ENCODE measurements at regions not wholly inside any gene's neighbourhood (a gene's known extent, or its start where the extent isn't known, plus 50 kb on each side); places are given as distances from the start of the nearest gene placed in this dataset.
"Not testable (repeated sequence)": the region's sequence is repeated elsewhere in the genome, so short reads cannot be mapped to it uniquely, and the experiment has no call there.

DNA sequence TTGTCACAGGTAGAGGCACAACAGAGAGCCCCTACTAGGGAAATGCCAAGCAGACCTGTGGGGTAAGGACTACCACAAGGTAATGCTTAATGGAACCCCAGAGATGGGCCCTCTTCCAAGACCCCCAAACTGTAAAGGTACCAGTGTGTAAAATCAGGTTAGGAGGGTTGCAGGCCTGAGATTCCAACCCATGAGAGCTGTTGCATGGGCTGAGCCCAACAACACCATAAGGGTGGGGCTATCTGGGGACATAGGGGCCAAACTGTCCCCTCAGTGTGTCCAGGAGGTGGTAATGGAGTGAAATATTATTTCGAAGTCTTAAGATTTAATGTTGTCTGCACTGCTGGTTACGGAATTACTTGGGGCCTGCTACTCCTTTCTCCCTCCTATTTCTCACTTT is 620.2 kb downstream of the ETNK1 start:
- intact Hi-C loops (cut with micrococcal nuclease; ENCODE audit: unreplicated experiment) = no loop called here

GRCh38 chr12:23253191-23253590 is 628.2 kb downstream of the ETNK1 start:
- no peak for DNase-seq
- CTCF ChIA-PET = no interaction called here
- BruUV-seq (replicated peaks) = no TSS peak
- Mint-ChIP-seq H3K27ac (ENCODE audit: unreplicated experiment) (no peak overlapping the region), H3K9me3 (ENCODE audit: low read depth, unreplicated experiment) (peaks cover 9% of the 10 kb centered on the region), H3K4me1 (ENCODE audit: low read depth, unreplicated experiment) (no peaks in the 10 kb centered on the region), H3K36me3 (ENCODE audit: insufficient read depth, unreplicated experiment) (no peaks in the 10 kb centered on the region), H3K4me3 (ENCODE audit: low read depth, unreplicated experiment) (no peak overlapping the region), H3K27me3 (ENCODE audit: unreplicated experiment) (no peaks in the 10 kb centered on the region)
- TF ChIP-seq, protein P1, sequence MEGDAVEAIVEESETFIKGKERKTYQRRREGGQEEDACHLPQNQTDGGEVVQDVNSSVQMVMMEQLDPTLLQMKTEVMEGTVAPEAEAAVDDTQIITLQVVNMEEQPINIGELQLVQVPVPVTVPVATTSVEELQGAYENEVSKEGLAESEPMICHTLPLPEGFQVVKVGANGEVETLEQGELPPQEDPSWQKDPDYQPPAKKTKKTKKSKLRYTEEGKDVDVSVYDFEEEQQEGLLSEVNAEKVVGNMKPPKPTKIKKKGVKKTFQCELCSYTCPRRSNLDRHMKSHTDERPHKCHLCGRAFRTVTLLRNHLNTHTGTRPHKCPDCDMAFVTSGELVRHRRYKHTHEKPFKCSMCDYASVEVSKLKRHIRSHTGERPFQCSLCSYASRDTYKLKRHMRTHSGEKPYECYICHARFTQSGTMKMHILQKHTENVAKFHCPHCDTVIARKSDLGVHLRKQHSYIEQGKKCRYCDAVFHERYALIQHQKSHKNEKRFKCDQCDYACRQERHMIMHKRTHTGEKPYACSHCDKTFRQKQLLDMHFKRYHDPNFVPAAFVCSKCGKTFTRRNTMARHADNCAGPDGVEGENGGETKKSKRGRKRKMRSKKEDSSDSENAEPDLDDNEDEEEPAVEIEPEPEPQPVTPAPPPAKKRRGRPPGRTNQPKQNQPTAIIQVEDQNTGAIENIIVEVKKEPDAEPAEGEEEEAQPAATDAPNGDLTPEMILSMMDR (IDR thresholded peaks at IDR 0.05; ENCODE audit: unreplicated experiment) = no peak
- intact Hi-C loops (cut with micrococcal nuclease; ENCODE audit: unreplicated experiment) = no loop called here

More for the DNA sequence above, 620.2 kb downstream of the ETNK1 start:
- H3K27me3 Mint-ChIP-seq (ENCODE audit: unreplicated experiment) = no peaks in the 10 kb centered on the region
- CTCF ChIA-PET = no interaction called here
- no peaks in the 10 kb centered on the region for H3K4me1 Mint-ChIP-seq (ENCODE audit: low read depth, unreplicated experiment)
- H3K36me3 Mint-ChIP-seq (ENCODE audit: insufficient read depth, unreplicated experiment) = no peaks in the 10 kb centered on the region
- H3K9me3 Mint-ChIP-seq (ENCODE audit: low read depth, unreplicated experiment) = peaks cover 2% of the 10 kb centered on the region
- H3K27ac Mint-ChIP-seq (ENCODE audit: unreplicated experiment) = no peak overlapping the region
- TF ChIP-seq, protein P1 (IDR thresholded peaks at IDR 0.05; ENCODE audit: unreplicated experiment) = no peak
- BruUV-seq (replicated peaks) = no TSS peak
- no peak overlapping the region for H3K4me3 Mint-ChIP-seq (ENCODE audit: low read depth, unreplicated experiment)
- no peak for DNase-seq

GRCh38 chr12:23253910-23254309 is 628.9 kb downstream of the ETNK1 start:
- H3K4me3 Mint-ChIP-seq (ENCODE audit: low read depth, unreplicated experiment); CTCF ChIA-PET; H3K27me3 Mint-ChIP-seq (ENCODE audit: unreplicated experiment); H3K36me3 Mint-ChIP-seq (ENCODE audit: insufficient read depth, unreplicated experiment); intact Hi-C loops (cut with micrococcal nuclease; ENCODE audit: unreplicated experiment); H3K27ac Mint-ChIP-seq (ENCODE audit: unreplicated experiment); H3K9me3 Mint-ChIP-seq (ENCODE audit: low read depth, unreplicated experiment); DNase-seq; BruUV-seq (replicated peaks); H3K4me1 Mint-ChIP-seq (ENCODE audit: low read depth, unreplicated experiment): not testable (repeated sequence)

- TF ChIP-seq, protein P1 (IDR thresholded peaks at IDR 0.05; ENCODE audit: unreplicated experiment) = no peak
- Mint-ChIP-seq H3K4me3 (ENCODE audit: low read depth, unreplicated experiment) (no peak overlapping the region), H3K36me3 (ENCODE audit: insufficient read depth, unreplicated experiment) (no peaks in the 10 kb centered on the region), H3K27ac (ENCODE audit: unreplicated experiment) (no peak overlapping the region), H3K27me3 (ENCODE audit: unreplicated experiment) (no peaks in the 10 kb centered on the region), H3K9me3 (ENCODE audit: low read depth, unreplicated experiment) (peaks cover 3% of the 10 kb centered on the region), H3K4me1 (ENCODE audit: low read depth, unreplicated experiment) (no peaks in the 10 kb centered on the region)
- DNase-seq = no peak
- no TSS peak for BruUV-seq (replicated peaks)
- intact Hi-C loops (cut with micrococcal nuclease; ENCODE audit: unreplicated experiment) = no loop called here
- CTCF ChIA-PET = no interaction called here
These were observed 634.6 kb downstream of the ETNK1 start for GRCh38 chr12:23259558-23259957.

- Mint-ChIP-seq H3K4me1 (ENCODE audit: low read depth, unreplicated experiment) (no peaks in the 10 kb centered on the region), H3K27ac (ENCODE audit: unreplicated experiment) (no peak overlapping the region), H3K4me3 (ENCODE audit: low read depth, unreplicated experiment) (no peak overlapping the region), H3K36me3 (ENCODE audit: insufficient read depth, unreplicated experiment) (no peaks in the 10 kb centered on the region), H3K27me3 (ENCODE audit: unreplicated experiment) (no peaks in the 10 kb centered on the region), H3K9me3 (ENCODE audit: low read depth, unreplicated experiment) (peaks cover 2% of the 10 kb centered on the region)
- intact Hi-C loops (cut with micrococcal nuclease; ENCODE audit: unreplicated experiment) = no loop called here
- no TSS peak for BruUV-seq (replicated peaks)
- DNase-seq = no peak
- TF ChIP-seq, protein P1 (IDR thresholded peaks at IDR 0.05; ENCODE audit: unreplicated experiment) = no peak
- CTCF ChIA-PET = no interaction called here
These were observed 637.7 kb downstream of the ETNK1 start for GRCh38 chr12:23262670-23263069.

Measured in Calu3 (cell line).